K562 (cell line): ENCODE measurements at regions not wholly inside any gene's neighbourhood (a gene's known extent, or its start where the extent isn't known, plus 50 kb on each side); places are given as distances from the start of the nearest gene placed in this dataset.
A peak's percentile ranks its signal among the peaks of the same experiment; 100 is the strongest.

ENCODE experiments used
- HNRNPLL ChIP-seq: fragments of 200-400 bp; formaldehyde crosslinking; IDR thresholded peaks from 2 replicates; pipeline ENCODE4 v1.6.1; 2017; ENCODE audit warnings: low read length, low read depth, mild to moderate bottlenecking; ENCODE audit not compliant: poor library complexity, severe bottlenecking
- KAT8 ChIP-seq: fragments of 450-650 bp; IDR thresholded peaks from 2 replicates; pipeline ENCODE4 v1.6.1; 2016; ENCODE audit warnings: low read depth, mild to moderate bottlenecking
- MEF2D ChIP-seq: conservative IDR thresholded peaks from 2 replicates; pipeline ENCODE4 v1.6.1; 2016; ENCODE audit warnings: low read depth, missing genetic modification characterization, missing compliant biosample characterization
- MTF1 ChIP-seq: fragments of 250-450 bp; sonication (Bioruptor Pico); IDR thresholded peaks from 2 replicates; pipeline ENCODE4 v1.9.0; 2021; ENCODE audit warnings: moderate library complexity, mild to moderate bottlenecking, inconsistent platforms, borderline replicate concordance
- NCOA6 ChIP-seq: fragments of 450-650 bp; IDR thresholded peaks from 2 replicates; pipeline ENCODE4 v1.6.1; 2017; ENCODE audit warnings: mild to moderate bottlenecking
- NR1H2 ChIP-seq: sonication (generic); formaldehyde crosslinking; IDR thresholded peaks from 2 replicates; pipeline ENCODE4 v1.4.0; 2020; ENCODE audit warnings: mild to moderate bottlenecking, missing genetic modification reagents
- PRPF4 ChIP-seq: fragments of 200-400 bp; formaldehyde crosslinking; IDR thresholded peaks from one replicate; pipeline ENCODE4 v1.6.1; 2017; ENCODE audit warnings: low read length, low read depth, mild to moderate bottlenecking; ENCODE audit not compliant: insufficient read depth, poor library complexity, severe bottlenecking
- RERE ChIP-seq: sonication (generic); formaldehyde crosslinking; IDR thresholded peaks from 2 replicates; pipeline ENCODE4 v1.8.0; 2023; ENCODE audit warnings: missing genetic modification reagents, mild to moderate bottlenecking, borderline replicate concordance
- TSC22D4 ChIP-seq: fragments of 450-650 bp; IDR thresholded peaks from 2 replicates; pipeline ENCODE4 v1.6.1; 2016; ENCODE audit warnings: missing genetic modification characterization, missing biosample characterization, control low read depth
- ZMIZ1 ChIP-seq, 2 experiments: fragments of 150-350 bp in 1 of 2; IDR thresholded peaks; 2 replicates each; pipeline ENCODE4 v1.6.1; 2012 to 2016; ENCODE audit warnings: low read depth in 2 of 2, low read length in 2 of 2, mild to moderate bottlenecking in 1 of 2, moderate library complexity in 1 of 2
- TF ChIP-seq, protein P1 (sequence below): fragments of 250-450 bp; sonication (Bioruptor Pico); IDR thresholded peaks from 2 replicates; pipeline ENCODE4 v1.4.0; 2020; ENCODE audit warnings: mild to moderate bottlenecking
- TF ChIP-seq, protein P2 (sequence below): fragments of 250-450 bp; sonication (Bioruptor Pico); IDR thresholded peaks from 2 replicates; pipeline ENCODE4 v1.4.0; 2020; ENCODE audit warnings: mild to moderate bottlenecking, moderate library complexity

DNA sequence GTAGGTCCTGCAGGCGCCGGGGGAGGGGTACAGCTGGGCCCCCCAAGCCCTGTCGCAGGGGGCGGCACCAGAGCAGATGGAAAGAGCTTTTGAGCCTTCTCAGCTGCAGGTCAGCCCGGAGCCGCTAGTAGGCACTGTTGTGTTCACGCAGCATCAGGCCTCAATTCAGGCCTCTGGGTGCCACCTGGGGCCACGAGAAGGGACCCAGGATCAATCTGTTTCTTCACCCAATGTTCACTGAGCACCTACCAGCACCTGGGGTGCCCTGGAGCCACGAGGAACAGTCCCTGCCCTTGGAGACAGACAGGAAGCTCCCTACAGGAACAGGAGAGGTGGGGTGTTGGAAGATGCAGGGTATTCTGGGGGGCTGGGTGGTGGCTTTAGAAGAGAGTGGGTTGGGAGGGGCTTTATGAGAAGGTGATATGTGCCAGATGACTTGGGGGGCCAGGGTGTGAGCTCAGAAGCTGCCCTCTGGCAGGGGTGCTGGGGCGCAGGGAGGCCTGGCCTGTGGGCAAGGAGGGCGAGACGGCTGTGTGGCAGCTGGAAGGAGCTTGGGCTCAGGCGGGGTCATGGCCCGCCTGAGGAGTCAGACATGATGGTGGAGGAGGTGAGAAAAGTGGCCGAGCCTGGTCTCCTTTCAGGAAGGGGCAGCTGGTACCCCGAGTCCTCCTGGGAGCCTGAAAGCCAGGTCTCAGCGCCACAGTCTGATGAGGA is 121.9 kb upstream of the GSE1 start (continued):
- TF ChIP-seq, protein P1, sequence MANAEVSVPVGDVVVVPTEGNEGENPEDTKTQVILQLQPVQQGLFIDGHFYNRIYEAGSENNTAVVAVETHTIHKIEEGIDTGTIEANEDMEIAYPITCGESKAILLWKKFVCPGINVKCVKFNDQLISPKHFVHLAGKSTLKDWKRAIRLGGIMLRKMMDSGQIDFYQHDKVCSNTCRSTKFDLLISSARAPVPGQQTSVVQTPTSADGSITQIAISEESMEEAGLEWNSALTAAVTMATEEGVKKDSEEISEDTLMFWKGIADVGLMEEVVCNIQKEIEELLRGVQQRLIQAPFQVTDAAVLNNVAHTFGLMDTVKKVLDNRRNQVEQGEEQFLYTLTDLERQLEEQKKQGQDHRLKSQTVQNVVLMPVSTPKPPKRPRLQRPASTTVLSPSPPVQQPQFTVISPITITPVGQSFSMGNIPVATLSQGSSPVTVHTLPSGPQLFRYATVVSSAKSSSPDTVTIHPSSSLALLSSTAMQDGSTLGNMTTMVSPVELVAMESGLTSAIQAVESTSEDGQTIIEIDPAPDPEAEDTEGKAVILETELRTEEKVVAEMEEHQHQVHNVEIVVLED (CRISPR knock-in tag) = no peak
- TF ChIP-seq MEF2D (no peak), RERE (CRISPR knock-in tag) (no peak), ZMIZ1 (IDR thresholded peaks at IDR 0.05; ENCODE audit: low read depth in 2 of 2, low read length in 2 of 2) (no peak), NR1H2 (CRISPR knock-in tag) (no peak), NCOA6 (no peak), KAT8 (no peak), MTF1 (no peak), TSC22D4 (tag) (no peak), HNRNPLL (no peak), PRPF4 (no peak)
- TF ChIP-seq, protein P2, sequence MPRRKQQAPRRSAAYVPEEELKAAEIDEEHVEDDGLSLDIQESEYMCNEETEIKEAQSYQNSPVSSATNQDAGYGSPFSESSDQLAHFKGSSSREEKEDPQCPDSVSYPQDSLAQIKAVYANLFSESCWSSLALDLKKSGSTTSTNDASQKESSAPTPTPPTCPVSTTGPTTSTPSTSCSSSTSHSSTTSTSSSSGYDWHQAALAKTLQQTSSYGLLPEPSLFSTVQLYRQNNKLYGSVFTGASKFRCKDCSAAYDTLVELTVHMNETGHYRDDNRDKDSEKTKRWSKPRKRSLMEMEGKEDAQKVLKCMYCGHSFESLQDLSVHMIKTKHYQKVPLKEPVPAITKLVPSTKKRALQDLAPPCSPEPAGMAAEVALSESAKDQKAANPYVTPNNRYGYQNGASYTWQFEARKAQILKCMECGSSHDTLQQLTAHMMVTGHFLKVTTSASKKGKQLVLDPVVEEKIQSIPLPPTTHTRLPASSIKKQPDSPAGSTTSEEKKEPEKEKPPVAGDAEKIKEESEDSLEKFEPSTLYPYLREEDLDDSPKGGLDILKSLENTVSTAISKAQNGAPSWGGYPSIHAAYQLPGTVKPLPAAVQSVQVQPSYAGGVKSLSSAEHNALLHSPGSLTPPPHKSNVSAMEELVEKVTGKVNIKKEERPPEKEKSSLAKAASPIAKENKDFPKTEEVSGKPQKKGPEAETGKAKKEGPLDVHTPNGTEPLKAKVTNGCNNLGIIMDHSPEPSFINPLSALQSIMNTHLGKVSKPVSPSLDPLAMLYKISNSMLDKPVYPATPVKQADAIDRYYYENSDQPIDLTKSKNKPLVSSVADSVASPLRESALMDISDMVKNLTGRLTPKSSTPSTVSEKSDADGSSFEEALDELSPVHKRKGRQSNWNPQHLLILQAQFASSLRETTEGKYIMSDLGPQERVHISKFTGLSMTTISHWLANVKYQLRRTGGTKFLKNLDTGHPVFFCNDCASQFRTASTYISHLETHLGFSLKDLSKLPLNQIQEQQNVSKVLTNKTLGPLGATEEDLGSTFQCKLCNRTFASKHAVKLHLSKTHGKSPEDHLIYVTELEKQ (CRISPR knock-in tag) = peak; percentile 48; the same call in 1 of the 2 replicates
